GM23248 (cell line): ENCODE measurements at regions not wholly inside any gene's neighbourhood (a gene's known extent, or its start where the extent isn't known, plus 50 kb on each side); places are given as distances from the start of the nearest gene placed in this dataset.

ENCODE experiments used
- DNase-seq: peaks from one replicate; pipeline ENCODE4 v3.0.0-alpha.2; 2015
- H2AFZ ChIP-seq: fragments of 200-600 bp; sonication (generic); 2 replicates; pipeline ENCODE4 v1.6.1; 2016; ENCODE audit warnings: antibody characterized with exemption
- H3F3A ChIP-seq: fragments of 200-600 bp; sonication (generic); 2 replicates; pipeline ENCODE4 v1.6.1; 2016; ENCODE audit warnings: mild to moderate bottlenecking, antibody characterized with exemption, mixed run types; ENCODE audit not compliant: insufficient read depth
- H3K27ac ChIP-seq: fragments of 200-600 bp; sonication (generic); 2 replicates; pipeline ENCODE4 v1.5.1; 2016; ENCODE audit warnings: mild to moderate bottlenecking
- H3K27me3 ChIP-seq: fragments of 200-600 bp; sonication (generic); replicated peaks from 2 replicates; pipeline ENCODE4 v1.6.1; 2016; ENCODE audit warnings: mild to moderate bottlenecking; ENCODE audit not compliant: insufficient read depth
- H3K36me3 ChIP-seq: fragments of 200-600 bp; sonication (generic); 2 replicates; pipeline ENCODE4 v1.6.1; 2016; ENCODE audit warnings: low read depth, mild to moderate bottlenecking
- H3K4me1 ChIP-seq: fragments of 200-600 bp; sonication (generic); 2 replicates; pipeline ENCODE4 v1.6.1; 2016; ENCODE audit warnings: mild to moderate bottlenecking; ENCODE audit not compliant: insufficient read depth
- H3K4me2 ChIP-seq: fragments of 200-600 bp; sonication (generic); one replicate; pipeline ENCODE4 v1.6.1; 2016; ENCODE audit warnings: mild to moderate bottlenecking; ENCODE audit not compliant: unreplicated experiment
- H3K4me3 ChIP-seq: fragments of 200-600 bp; sonication (generic); 2 replicates; pipeline ENCODE4 v1.5.1; 2016; ENCODE audit warnings: mild to moderate bottlenecking
- H3K79me2 ChIP-seq: fragments of 200-600 bp; sonication (generic); 2 replicates; pipeline ENCODE4 v1.6.1; 2016; ENCODE audit warnings: mild to moderate bottlenecking; ENCODE audit not compliant: insufficient read depth
- H3K9ac ChIP-seq: fragments of 200-600 bp; sonication (generic); 2 replicates; pipeline ENCODE4 v1.6.1; 2016; ENCODE audit warnings: mild to moderate bottlenecking
- H3K9me2 ChIP-seq: fragments of 200-600 bp; sonication (generic); 2 replicates; pipeline ENCODE4 v1.6.1; 2016; ENCODE audit warnings: mixed run types, mild to moderate bottlenecking, moderate library complexity; ENCODE audit not compliant: insufficient read depth
- H3K9me3 ChIP-seq: fragments of 200-600 bp; sonication (generic); one replicate; pipeline ENCODE4 v1.6.1; 2017; ENCODE audit warnings: low read depth
- H4K20me1 ChIP-seq: fragments of 200-600 bp; sonication (generic); 2 replicates; pipeline ENCODE4 v1.6.0; 2016; ENCODE audit not compliant: insufficient read depth
- EZH2 ChIP-seq: fragments of 200-600 bp; sonication (generic); IDR thresholded peaks from 2 replicates; pipeline ENCODE4 v1.6.1; 2018; ENCODE audit warnings: antibody characterized with exemption, mild to moderate bottlenecking; ENCODE audit not compliant: insufficient read depth, poor library complexity, severe bottlenecking
- EZH2phosphoT487 ChIP-seq: fragments of 200-600 bp; sonication (generic); IDR thresholded peaks from 2 replicates; pipeline ENCODE4 v1.6.1; 2018; ENCODE audit warnings: antibody characterized with exemption, moderate library complexity, mild to moderate bottlenecking, low read depth; ENCODE audit not compliant: insufficient read depth
- WGBS, 2 experiments: methylation state at CpG; one replicate each; pipeline ENCODE4 v1.1.6; 2015 to 2017; ENCODE audit warnings: low lambda C conversion rate in 2 of 2, low coverage in 1 of 2; ENCODE audit errors: missing lambda C conversion rate in 2 of 2; 5-methylcytosine and 5-hydroxymethylcytosine counted together
- in situ Hi-C: fragments of 300-500 bp; cut with MboI; formaldehyde crosslinking; loops from 2 replicates; pipeline ENCODE4 v1.15.0; 2020

- H3K4me1 ChIP-seq = no peaks in the 10 kb centered on the region
- no peak overlapping the region for H3K4me3 ChIP-seq
- H4K20me1 ChIP-seq = no peaks in the 10 kb centered on the region
- H3K79me2 ChIP-seq = no peaks in the 10 kb centered on the region
- H3K9ac ChIP-seq = no peak overlapping the region
- 24 to 26% methylated on average over 6 of the region's 6 CpGs for WGBS, 2 experiments
- no peak overlapping the region for H3K27ac ChIP-seq
- no peak overlapping the region for H2AFZ ChIP-seq
- H3K4me2 ChIP-seq = no peak overlapping the region
- DNase-seq = no peak
- no peaks in the 10 kb centered on the region for H3K9me2 ChIP-seq
- H3K36me3 ChIP-seq = no peaks in the 10 kb centered on the region
- TF ChIP-seq EZH2phosphoT487 = no peak
- no peak for TF ChIP-seq EZH2
- H3K27me3 ChIP-seq = no peaks in the 10 kb centered on the region
- no peaks in the 10 kb centered on the region for H3F3A ChIP-seq
- in situ Hi-C loops = no loop called here
- H3K9me3 ChIP-seq = no peaks in the 10 kb centered on the region
Observed at GRCh38 chr1:101526813-101527212, 290.0 kb downstream of the S1PR1 start.

- H3K4me1 ChIP-seq = no peaks in the 10 kb centered on the region
- in situ Hi-C loops = no loop called here
- no peaks in the 10 kb centered on the region for H3K9me3 ChIP-seq
- TF ChIP-seq EZH2phosphoT487 (no peak), EZH2 (no peak)
- H3K4me2 ChIP-seq = no peak overlapping the region
- no peak overlapping the region for H3K9ac ChIP-seq
- no peaks in the 10 kb centered on the region for H3K36me3 ChIP-seq
- no peaks in the 10 kb centered on the region for H4K20me1 ChIP-seq
- no peaks in the 10 kb centered on the region for H3K27me3 ChIP-seq
- no peak overlapping the region for H3K4me3 ChIP-seq
- no peak for DNase-seq
- H3K27ac ChIP-seq = no peak overlapping the region
- no peak overlapping the region for H2AFZ ChIP-seq
- no peaks in the 10 kb centered on the region for H3K9me2 ChIP-seq
- no peaks in the 10 kb centered on the region for H3F3A ChIP-seq
- 0% methylated on average over 1 of the region's 1 CpG for WGBS, 2 experiments
- no peaks in the 10 kb centered on the region for H3K79me2 ChIP-seq
Observed at GRCh38 chr1:101532377-101532776, 295.6 kb downstream of the S1PR1 start.

GRCh38 chr1:101540161-101540560 lies 303.3 kb downstream of the S1PR1 start:
- Histone ChIP-seq H3K4me2 (no peak overlapping the region), H3K9ac (no peak overlapping the region), H3K4me3 (no peak overlapping the region), H2AFZ (no peak overlapping the region), H3K79me2 (no peaks in the 10 kb centered on the region), H3K27ac (no peak overlapping the region), H3K9me2 (no peaks in the 10 kb centered on the region), H4K20me1 (no peaks in the 10 kb centered on the region), H3F3A (no peaks in the 10 kb centered on the region), H3K27me3 (no peaks in the 10 kb centered on the region), H3K4me1 (no peaks in the 10 kb centered on the region), H3K36me3 (no peaks in the 10 kb centered on the region), H3K9me3 (no peaks in the 10 kb centered on the region)
- DNase-seq = no peak
- 1% methylated on average over 3 of the region's 3 CpGs for WGBS, 2 experiments
- in situ Hi-C loops = no loop called here
- TF ChIP-seq EZH2phosphoT487 (no peak), EZH2 (no peak)

GRCh38 chr1:101546885-101547284 lies 310.1 kb downstream of the S1PR1 start:
- no peak overlapping the region for H3K27ac ChIP-seq
- WGBS, 2 experiments = 0% methylated on average over 1 of the region's 1 CpG
- no peaks in the 10 kb centered on the region for H3K9me3 ChIP-seq
- no peaks in the 10 kb centered on the region for H4K20me1 ChIP-seq
- H3K4me2 ChIP-seq = no peak overlapping the region
- DNase-seq = no peak
- H3K36me3 ChIP-seq = no peaks in the 10 kb centered on the region
- H2AFZ ChIP-seq = no peak overlapping the region
- TF ChIP-seq EZH2phosphoT487 (no peak), EZH2 (no peak)
- H3K79me2 ChIP-seq = no peaks in the 10 kb centered on the region
- no peaks in the 10 kb centered on the region for H3F3A ChIP-seq
- H3K9ac ChIP-seq = no peak overlapping the region
- no peak overlapping the region for H3K4me3 ChIP-seq
- H3K9me2 ChIP-seq = no peaks in the 10 kb centered on the region
- no peaks in the 10 kb centered on the region for H3K4me1 ChIP-seq
- H3K27me3 ChIP-seq = no peaks in the 10 kb centered on the region
- in situ Hi-C loops = no loop called here

GRCh38 chr1:101547357-101547756 lies 310.5 kb downstream of the S1PR1 start:
- Histone ChIP-seq H4K20me1 (no peaks in the 10 kb centered on the region), H3K36me3 (no peaks in the 10 kb centered on the region), H3K4me3 (no peak overlapping the region), H3F3A (no peaks in the 10 kb centered on the region), H3K79me2 (no peaks in the 10 kb centered on the region), H3K4me2 (no peak overlapping the region), H3K27ac (no peak overlapping the region), H3K9ac (no peak overlapping the region), H3K27me3 (no peaks in the 10 kb centered on the region), H3K9me2 (no peaks in the 10 kb centered on the region), H2AFZ (no peak overlapping the region), H3K9me3 (no peaks in the 10 kb centered on the region), H3K4me1 (no peaks in the 10 kb centered on the region)
- TF ChIP-seq EZH2phosphoT487 (no peak), EZH2 (no peak)
- in situ Hi-C loops = no loop called here
- 28 to 30% methylated on average over 3 of the region's 3 CpGs for WGBS, 2 experiments
- DNase-seq = no peak
